Endothelial cell of umbilical vein (primary cell): ENCODE measurements at regions not wholly inside any gene's neighbourhood (a gene's known extent, or its start where the extent isn't known, plus 50 kb on each side); places are given as distances from the start of the nearest gene placed in this dataset.

Source experiments
- BruUV-seq: library from RNA; stranded (reverse); fragments of 400-500 nt; replicated peaks from 2 replicates; lab custom pipeline; 2021; lab: Mats Ljungman, UMichigan
- CTCF ChIA-PET: fragments of 300-600, 350-600 bp; sonication (Branson Sonifier 250); formaldehyde crosslinking; loops from one replicate; lab custom pipeline; 2021; ENCODE audit warnings: antibody characterized with exemption, inconsistent platforms; lab: Charles Lee
- POLR2A ChIA-PET: fragments of 300-600, 350-600 bp; sonication (Branson Sonifier 250); formaldehyde crosslinking; loops from one replicate; lab custom pipeline; 2021; ENCODE audit warnings: antibody characterized with exemption, inconsistent platforms; lab: Charles Lee
- DNase-seq: peaks from one replicate; pipeline ENCODE4 v3.0.0-alpha.2; 2011; ENCODE audit warnings: low read depth, low spot score
- FAIRE-seq: peaks from 2 replicates; lab custom pipeline; 2011; peaks lifted over from hg19 to GRCh38; lab: Jason Lieb, UNC
- H2AFZ ChIP-seq: 2 replicates; pipeline ENCODE4 v1.6.0; 2012; ENCODE audit warnings: low read depth, low read length, control low read depth, inconsistent platforms
- H3K27ac ChIP-seq: 2 replicates; pipeline ENCODE4 v1.5.1; 2011; ENCODE audit warnings: low read depth, mild to moderate bottlenecking, control low read depth, low read length, moderate library complexity; ENCODE audit not compliant: insufficient read depth
- H3K27me3 ChIP-seq, 2 experiments: 2 replicates each; pipeline versions ENCODE4 v1.6.0 to v1.6.1; 2011; ENCODE audit warnings: low read length in 2 of 2, mixed read lengths in 1 of 2; ENCODE audit not compliant: control insufficient read depth in 2 of 2, insufficient read depth in 2 of 2
- H3K36me3 ChIP-seq, 2 experiments: 2 replicates in 1 of 2; 3 replicates in 1 of 2; pipeline ENCODE4 v1.5.1; 2011; ENCODE audit warnings: low read length in 2 of 2, mild to moderate bottlenecking in 1 of 2, moderate library complexity in 1 of 2; ENCODE audit not compliant: control insufficient read depth in 2 of 2, insufficient read depth in 2 of 2; ENCODE audit errors: extremely low read depth in 1 of 2
- H3K4me1 ChIP-seq: 3 replicates; pipeline ENCODE4 v1.5.1; 2011; ENCODE audit warnings: mild to moderate bottlenecking, low read length; ENCODE audit not compliant: control insufficient read depth, insufficient read depth; ENCODE audit errors: extremely low read depth
- H3K4me2 ChIP-seq: 2 replicates; pipeline ENCODE4 v1.6.1; 2011; ENCODE audit warnings: low read length, control low read depth, mixed read lengths; ENCODE audit not compliant: insufficient read depth
- H3K4me3 ChIP-seq, 3 experiments: fragments of 200-600 bp in 1 of 3; sonication (generic), shearing (Covaris generic) in 1 of 3; replicated peaks in 1 of 3; 2 replicates each; pipeline ENCODE4 v1.5.1; 2011 to 2016; ENCODE audit warnings: control low read depth in 3 of 3, low read length in 3 of 3, mild to moderate bottlenecking in 2 of 3, inconsistent platforms in 1 of 3, low read depth in 1 of 3, moderate library complexity in 1 of 3; ENCODE audit not compliant: insufficient read depth in 1 of 3
- H3K79me2 ChIP-seq: 2 replicates; pipeline ENCODE4 v1.6.0; 2012; ENCODE audit warnings: low read length, inconsistent platforms; ENCODE audit not compliant: control insufficient read depth, insufficient read depth
- H3K9ac ChIP-seq: replicated peaks from 2 replicates; pipeline ENCODE3; 2011; ENCODE audit warnings: low read length, control low read depth; ENCODE audit not compliant: insufficient read depth; ENCODE audit errors: extremely low read depth
- H3K9me1 ChIP-seq: replicated peaks from 3 replicates; pipeline ENCODE4 v1.6.0; 2011; ENCODE audit warnings: mild to moderate bottlenecking, low read length; ENCODE audit not compliant: control insufficient read depth, insufficient read depth; ENCODE audit errors: extremely low read depth
- H3K9me3 ChIP-seq: replicated peaks from 2 replicates; pipeline ENCODE4 v1.5.1; 2012; ENCODE audit warnings: low read length, inconsistent platforms; ENCODE audit not compliant: control insufficient read depth, insufficient read depth
- H4K20me1 ChIP-seq: replicated peaks from 2 replicates; pipeline ENCODE3; 2011; ENCODE audit warnings: mild to moderate bottlenecking, low read length; ENCODE audit not compliant: control insufficient read depth, insufficient read depth; ENCODE audit errors: extremely low read depth
- CTCF ChIP-seq, 2 donors: IDR thresholded peaks; 1 replicate in 1 of 2; 2 replicates in 1 of 2; pipeline ENCODE4 v1.5.1; 2011; ENCODE audit warnings: low read length in 2 of 2, mild to moderate bottlenecking in 2 of 2, moderate library complexity in 2 of 2, control low read depth in 1 of 2, inconsistent platforms in 1 of 2, low read depth in 1 of 2; ENCODE audit not compliant: insufficient read depth in 1 of 2; ENCODE audit errors: extremely low read depth in 1 of 2
- EZH2 ChIP-seq: IDR thresholded peaks from 2 replicates; pipeline ENCODE4 v1.6.1; 2012; ENCODE audit warnings: borderline replicate concordance, low read depth, mild to moderate bottlenecking, moderate library complexity, low read length, inconsistent platforms; ENCODE audit not compliant: severe bottlenecking
- FOS ChIP-seq: IDR thresholded peaks from 2 replicates; pipeline ENCODE4 v1.6.1; 2011; ENCODE audit warnings: mild to moderate bottlenecking, low read length, moderate library complexity, borderline replicate concordance; ENCODE audit not compliant: insufficient read depth
- JUN ChIP-seq: IDR thresholded peaks from 2 replicates; pipeline ENCODE4 v1.6.1; 2011; ENCODE audit warnings: borderline replicate concordance, low read depth; ENCODE audit not compliant: insufficient read length, insufficient read depth
- MYC ChIP-seq: IDR thresholded peaks from one replicate; pipeline ENCODE4 v1.6.1; 2011; ENCODE audit warnings: mild to moderate bottlenecking, low read depth, low read length
- POLR2A ChIP-seq: IDR thresholded peaks from 2 replicates; pipeline ENCODE4 v1.6.1; 2012; ENCODE audit warnings: low read depth, mild to moderate bottlenecking, control low read depth, low read length
- POLR2AphosphoS5 ChIP-seq: IDR thresholded peaks from 2 replicates; pipeline ENCODE4 v1.6.1; 2012; ENCODE audit warnings: low read depth, mild to moderate bottlenecking, control low read depth, low read length, moderate library complexity; ENCODE audit not compliant: insufficient read depth
- dilution Hi-C: fragments of 300-500 bp; cut with MboI; formaldehyde crosslinking; loops from one replicate; pipeline ENCODE4 v1.15.0; 2019; ENCODE audit warnings: low sequenced_read_pairs; ENCODE audit not compliant: extremely low pct_ligation_motif_present
- intact Hi-C: fragments of 100-400 bp; cut with micrococcal nuclease; formaldehyde crosslinking; loops from one replicate; pipeline ENCODE4 v1.10.0; 2022
- TF ChIP-seq, protein P1 (sequence below): IDR thresholded peaks from 2 replicates; pipeline ENCODE4 v1.6.1; 2011; ENCODE audit not compliant: insufficient read depth, insufficient read length

DNA sequence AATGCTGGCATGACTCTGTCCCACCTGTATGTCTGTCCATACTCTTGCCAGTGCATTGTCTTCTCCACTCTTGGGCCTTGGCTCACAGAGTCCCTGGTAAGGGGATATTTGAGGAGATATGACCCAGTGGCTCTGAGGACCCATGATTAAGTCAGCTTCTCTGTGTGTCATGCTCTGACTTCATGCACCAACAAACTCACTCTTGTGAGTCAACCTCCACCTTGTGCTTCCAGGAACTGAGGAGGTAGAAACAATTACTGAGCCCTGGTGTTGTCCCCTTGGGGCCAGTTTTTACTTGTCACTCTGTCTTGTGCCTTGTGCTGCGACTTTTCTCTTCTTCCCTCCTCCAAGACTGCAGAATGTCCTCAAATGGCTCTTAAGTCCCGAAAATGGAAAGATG is 127.1 kb downstream of the ABHD5 start:
- no peak overlapping the region for H3K9ac ChIP-seq
- no peak for DNase-seq
- H3K4me2 ChIP-seq, result no peak overlapping the region
- no peak overlapping the region for H3K27ac ChIP-seq
- ChIA-PET POLR2A (no interaction called here), CTCF (no interaction called here)
- FAIRE-seq, result no peak
- H3K4me1 ChIP-seq, result no peaks in the 10 kb centered on the region
- dilution Hi-C loops, result no loop called here
- no peak overlapping the region for H3K4me3 ChIP-seq
- no peaks in the 10 kb centered on the region for H4K20me1 ChIP-seq
- TF ChIP-seq FOS (no peak), MYC (no peak), POLR2A (no peak), CTCF (IDR thresholded peaks at IDR 0.05; ENCODE audit: extremely low read depth in 1 of 2, insufficient read depth in 1 of 2, low read depth in 1 of 2, low read length in 2 of 2) (no peak), POLR2AphosphoS5 (no peak), EZH2 (no peak), JUN (no peak)
- TF ChIP-seq, protein P1, sequence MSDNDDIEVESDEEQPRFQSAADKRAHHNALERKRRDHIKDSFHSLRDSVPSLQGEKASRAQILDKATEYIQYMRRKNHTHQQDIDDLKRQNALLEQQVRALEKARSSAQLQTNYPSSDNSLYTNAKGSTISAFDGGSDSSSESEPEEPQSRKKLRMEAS, result no peak
- H3K9me3 ChIP-seq, result no peaks in the 10 kb centered on the region
- H3K27me3 ChIP-seq, result peaks cover 1 to 6% of the 10 kb centered on the region in 2 experiments
- H2AFZ ChIP-seq, result no peak overlapping the region
- no peaks in the 10 kb centered on the region for H3K79me2 ChIP-seq
- BruUV-seq, result no TSS peak
- H3K36me3 ChIP-seq, result no peaks in the 10 kb centered on the region
- intact Hi-C loops, result no loop called here
- H3K9me1 ChIP-seq, result no peaks in the 10 kb centered on the region
